ENCODE measurements at regions not wholly inside any gene's neighbourhood (a gene's known extent, or its start where the extent isn't known, plus 50 kb on each side); places are given as distances from the start of the nearest gene placed in this dataset.
"Not testable (repeated sequence)": the region's sequence is repeated elsewhere in the genome, so short reads cannot be mapped to it uniquely, and the experiment has no call there.

DNA sequence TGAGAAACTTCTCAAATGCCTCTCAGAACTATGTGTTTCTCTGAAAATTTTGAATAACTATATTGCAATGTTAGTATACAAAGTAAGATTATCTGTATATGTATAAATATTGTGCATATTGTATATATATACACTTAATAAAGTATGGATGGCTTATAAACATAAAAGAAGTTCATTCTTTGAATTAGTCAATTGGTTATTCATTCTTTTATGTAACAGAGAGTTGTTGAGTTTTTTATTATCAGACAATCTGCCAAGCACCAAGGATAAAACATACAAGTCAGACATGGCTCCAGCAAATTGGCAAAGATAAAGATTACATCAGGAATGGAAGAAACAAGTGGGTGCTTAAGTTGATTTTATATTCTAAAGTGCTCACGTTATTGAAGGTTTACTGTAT, 289.1 kb upstream of the EYS start:
- no peak for DNase-seq (ENCODE audit: low read depth, low spot score)
- H3K4me3 ChIP-seq (ENCODE audit: low read depth, low read length), result no peak overlapping the region
- in situ Hi-C loops (cut with HindIII; ENCODE audit: low sequenced_read_pairs), result no loop called here
- TF ChIP-seq, protein P1, sequence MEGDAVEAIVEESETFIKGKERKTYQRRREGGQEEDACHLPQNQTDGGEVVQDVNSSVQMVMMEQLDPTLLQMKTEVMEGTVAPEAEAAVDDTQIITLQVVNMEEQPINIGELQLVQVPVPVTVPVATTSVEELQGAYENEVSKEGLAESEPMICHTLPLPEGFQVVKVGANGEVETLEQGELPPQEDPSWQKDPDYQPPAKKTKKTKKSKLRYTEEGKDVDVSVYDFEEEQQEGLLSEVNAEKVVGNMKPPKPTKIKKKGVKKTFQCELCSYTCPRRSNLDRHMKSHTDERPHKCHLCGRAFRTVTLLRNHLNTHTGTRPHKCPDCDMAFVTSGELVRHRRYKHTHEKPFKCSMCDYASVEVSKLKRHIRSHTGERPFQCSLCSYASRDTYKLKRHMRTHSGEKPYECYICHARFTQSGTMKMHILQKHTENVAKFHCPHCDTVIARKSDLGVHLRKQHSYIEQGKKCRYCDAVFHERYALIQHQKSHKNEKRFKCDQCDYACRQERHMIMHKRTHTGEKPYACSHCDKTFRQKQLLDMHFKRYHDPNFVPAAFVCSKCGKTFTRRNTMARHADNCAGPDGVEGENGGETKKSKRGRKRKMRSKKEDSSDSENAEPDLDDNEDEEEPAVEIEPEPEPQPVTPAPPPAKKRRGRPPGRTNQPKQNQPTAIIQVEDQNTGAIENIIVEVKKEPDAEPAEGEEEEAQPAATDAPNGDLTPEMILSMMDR (IDR thresholded peaks at IDR 0.05; ENCODE audit: low read depth, low read length), result no peak

DNA sequence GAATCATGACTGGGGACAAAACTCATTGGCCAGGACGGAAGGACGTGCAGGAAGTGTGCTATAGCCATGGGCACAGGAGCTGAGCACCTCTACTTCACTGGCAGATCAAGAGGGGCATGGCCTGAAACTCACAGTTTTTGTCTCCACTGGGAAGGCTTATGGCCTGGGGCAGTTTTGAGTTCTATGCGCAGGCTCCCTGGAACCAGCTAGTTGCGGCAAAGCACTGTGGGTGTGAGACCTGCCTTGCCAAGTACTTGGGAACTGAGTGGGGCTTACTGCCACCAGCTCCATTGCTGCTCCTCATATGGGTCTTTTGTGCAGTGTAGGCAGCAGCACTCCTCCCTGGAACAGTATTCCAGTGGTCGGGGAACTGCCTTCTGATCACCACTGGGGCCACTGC, 282.6 kb upstream of the EYS start:
- no peak for DNase-seq (ENCODE audit: low read depth, low spot score)
- TF ChIP-seq, protein P1 (IDR thresholded peaks at IDR 0.05; ENCODE audit: low read depth, low read length), result no peak
- in situ Hi-C loops (cut with HindIII; ENCODE audit: low sequenced_read_pairs), result no loop called here
- no peak overlapping the region for H3K4me3 ChIP-seq (ENCODE audit: low read depth, low read length)

DNA sequence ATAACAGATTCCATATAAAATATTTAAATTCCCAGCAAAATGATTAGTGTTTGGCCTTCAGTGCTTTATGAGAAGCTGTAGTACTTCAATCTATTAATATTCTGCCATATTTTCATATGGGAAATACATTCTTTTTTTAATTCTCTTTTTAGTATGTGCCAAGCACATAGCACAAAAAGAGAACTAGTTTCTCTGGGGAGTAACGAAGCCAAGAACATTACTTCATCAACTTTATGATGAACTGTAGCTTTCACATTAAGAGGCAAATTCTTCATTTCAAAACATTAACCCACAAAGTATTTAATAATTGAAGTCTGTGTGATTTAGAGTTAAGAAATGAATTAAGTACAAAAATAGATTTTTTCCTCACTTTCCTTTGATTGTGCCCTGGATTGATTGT, 281.0 kb upstream of the EYS start:
- in situ Hi-C loops (cut with HindIII; ENCODE audit: low sequenced_read_pairs), result no loop called here
- TF ChIP-seq, protein P1 (IDR thresholded peaks at IDR 0.05; ENCODE audit: low read depth, low read length), result no peak
- H3K4me3 ChIP-seq (ENCODE audit: low read depth, low read length), result no peak overlapping the region
- no peak for DNase-seq (ENCODE audit: low read depth, low spot score)

DNA sequence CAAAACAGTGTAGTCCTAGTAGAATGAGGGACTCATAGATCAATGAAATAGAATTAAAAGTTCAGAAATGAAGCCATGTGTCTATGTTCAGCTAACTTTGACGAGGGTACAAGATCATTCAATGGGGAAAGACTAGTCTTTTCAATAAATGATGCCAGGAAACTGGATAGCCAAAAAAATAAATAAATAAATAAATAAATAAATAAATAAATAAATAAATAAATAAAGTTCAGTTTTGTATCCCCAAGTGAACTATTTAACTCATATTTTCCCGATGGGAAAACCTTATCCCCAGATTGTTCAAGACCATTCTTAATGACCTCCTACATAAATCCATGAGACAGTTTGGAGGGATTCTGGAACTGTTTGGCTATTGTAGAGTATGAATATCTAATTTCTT, 277.1 kb upstream of the EYS start:
- TF ChIP-seq, protein P1 (IDR thresholded peaks at IDR 0.05; ENCODE audit: low read depth, low read length), result no peak
- DNase-seq (ENCODE audit: low read depth, low spot score), result no peak
- H3K4me3 ChIP-seq (ENCODE audit: low read depth, low read length), result no peak overlapping the region
- in situ Hi-C loops (cut with HindIII; ENCODE audit: low sequenced_read_pairs), result no loop called here

DNA sequence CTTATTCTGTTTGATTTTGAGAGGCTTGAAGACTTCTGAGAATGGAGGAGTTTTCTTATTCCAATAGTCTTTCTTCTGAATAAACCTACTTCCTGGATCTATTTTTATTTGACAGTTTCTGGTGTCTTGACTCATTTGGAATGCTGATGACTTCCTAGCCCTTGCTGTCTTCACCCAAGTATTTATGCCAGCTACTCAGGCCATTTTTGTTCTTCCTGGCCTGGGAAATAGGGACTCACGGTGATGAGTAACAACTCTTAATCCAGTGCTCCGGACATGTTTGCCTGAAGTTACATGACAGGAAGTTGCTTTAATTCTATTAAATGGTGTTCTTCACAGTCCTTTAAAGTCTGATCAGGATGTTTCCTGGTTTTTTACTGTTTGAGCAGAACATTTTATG, 272.1 kb upstream of the EYS start:
- TF ChIP-seq, protein P1 (IDR thresholded peaks at IDR 0.05; ENCODE audit: low read depth, low read length), result no peak
- no peak overlapping the region for H3K4me3 ChIP-seq (ENCODE audit: low read depth, low read length)
- DNase-seq (ENCODE audit: low read depth, low spot score), result peak; percentile 5
- in situ Hi-C loops (cut with HindIII; ENCODE audit: low sequenced_read_pairs), result no loop called here

DNA sequence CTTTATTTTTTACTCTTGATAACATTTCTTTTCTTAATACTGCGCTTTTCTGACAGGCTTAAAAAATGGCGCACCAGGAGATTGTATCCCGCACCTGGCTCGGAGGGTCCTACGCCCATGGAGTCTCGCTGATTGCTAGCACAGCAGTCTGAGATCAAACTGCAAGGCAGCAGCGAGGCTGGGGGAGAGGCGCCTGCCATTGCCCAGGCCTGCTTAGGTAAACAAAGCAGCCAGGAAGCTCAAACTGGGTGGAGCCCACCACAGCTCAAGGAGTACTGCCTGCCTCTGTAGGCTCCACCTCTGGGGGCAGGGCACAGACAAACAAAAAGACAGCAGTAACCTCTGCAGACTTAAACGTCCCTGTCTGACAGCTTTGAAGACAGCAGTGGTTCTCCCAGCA, 264.2 kb upstream of the EYS start:
- H3K4me3 ChIP-seq (ENCODE audit: low read depth, low read length); DNase-seq (ENCODE audit: low read depth, low spot score); in situ Hi-C loops (cut with HindIII; ENCODE audit: low sequenced_read_pairs): not testable (repeated sequence)

DNA sequence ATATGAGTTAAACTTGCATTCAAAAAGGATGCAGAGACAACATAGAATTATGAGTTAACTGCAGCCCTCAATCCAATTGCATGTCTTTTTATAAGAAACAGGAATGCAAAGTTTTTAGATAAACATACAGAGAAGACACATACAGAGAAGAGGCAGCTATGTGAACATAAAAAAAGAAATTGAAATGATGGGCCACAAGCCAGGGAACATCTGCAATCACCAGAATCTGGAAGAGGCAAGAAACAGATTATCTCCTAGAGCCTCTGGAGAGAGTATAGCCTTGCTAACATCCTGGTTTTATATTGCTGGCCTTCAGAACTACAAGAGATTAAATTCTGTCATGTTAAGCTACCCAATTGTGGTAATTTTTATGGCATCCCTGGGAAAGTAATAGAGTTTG, 257.2 kb upstream of the EYS start:
- no peak for DNase-seq (ENCODE audit: low read depth, low spot score)
- in situ Hi-C loops (cut with HindIII; ENCODE audit: low sequenced_read_pairs), result no loop called here
- TF ChIP-seq, protein P1 (IDR thresholded peaks at IDR 0.05; ENCODE audit: low read depth, low read length), result no peak
- no peak overlapping the region for H3K4me3 ChIP-seq (ENCODE audit: low read depth, low read length)

Data from astrocyte of the spinal cord (primary cell).